ENCODE measurements at regions not wholly inside any gene's neighbourhood (a gene's known extent, or its start where the extent isn't known, plus 50 kb on each side); places are given as distances from the start of the nearest gene placed in this dataset.
"Not testable (repeated sequence)": the region's sequence is repeated elsewhere in the genome, so short reads cannot be mapped to it uniquely, and the experiment has no call there.

- TF ChIP-seq CTCF (conservative IDR thresholded peaks at IDR 0.05): no peak
- Histone ChIP-seq H3K27ac (ENCODE audit: low read depth, low read length) (no peak overlapping the region), H3K27me3 (ENCODE audit: control insufficient read depth, insufficient read depth, low read length, poor library complexity, severe bottlenecking) (no peaks in the 10 kb centered on the region), H3K36me3 (ENCODE audit: control insufficient read depth, insufficient read depth, low read length) (peaks cover 45% of the 10 kb centered on the region), H3K9ac (ENCODE audit: extremely low read depth, low read length, poor library complexity, severe bottlenecking) (no peak overlapping the region), H3K4me1 (ENCODE audit: control insufficient read depth, insufficient read depth, low read length) (peaks cover 2% of the 10 kb centered on the region), H3K9me3 (ENCODE audit: control insufficient read depth, low read length) (peaks cover 18% of the 10 kb centered on the region), H3K4me3 (ENCODE audit: low read length) (no peak overlapping the region)
- peaks cover 37% of the 10 kb centered on the region for H3K36me3 Mint-ChIP-seq (ENCODE audit: low read depth)
- H3K4me1 Mint-ChIP-seq: peaks cover 48% of the 10 kb centered on the region
- no peak for DNase-seq
- peaks cover 14% of the 10 kb centered on the region for H3K9me3 Mint-ChIP-seq
- no peaks in the 10 kb centered on the region for H3K27me3 Mint-ChIP-seq (ENCODE audit: insufficient read depth)
- 91 to 100% methylated on average over 1 to 2 of the region's 2 CpGs for whole genome bisulfite sequencing, 2 experiments (ENCODE audit: insufficient coverage in 1 of 2, insufficient read length in 1 of 2)
- H3K4me3 Mint-ChIP-seq: no peak overlapping the region
- H3K27ac Mint-ChIP-seq: no peak overlapping the region
These were observed 279.2 kb downstream of the SOX4 start for GRCh38 chr6:21872749-21873148.

- no peak overlapping the region for H3K27ac ChIP-seq (ENCODE audit: low read depth, low read length)
- no peaks in the 10 kb centered on the region for H3K27me3 ChIP-seq (ENCODE audit: control insufficient read depth, insufficient read depth, low read length, poor library complexity, severe bottlenecking)
- no peak overlapping the region for H3K4me3 Mint-ChIP-seq
- H3K27ac Mint-ChIP-seq: peak overlapping the region; percentile 69
- no peak for TF ChIP-seq CTCF (conservative IDR thresholded peaks at IDR 0.05)
- H3K4me1 ChIP-seq (ENCODE audit: control insufficient read depth, insufficient read depth, low read length): peaks cover 2% of the 10 kb centered on the region
- no peak overlapping the region for H3K4me3 ChIP-seq (ENCODE audit: low read length)
- H3K36me3 ChIP-seq (ENCODE audit: control insufficient read depth, insufficient read depth, low read length): peaks cover 49% of the 10 kb centered on the region
- peaks cover 41% of the 10 kb centered on the region for H3K36me3 Mint-ChIP-seq (ENCODE audit: low read depth)
- no peaks in the 10 kb centered on the region for H3K27me3 Mint-ChIP-seq (ENCODE audit: insufficient read depth)
- H3K9me3 Mint-ChIP-seq: peaks cover 21% of the 10 kb centered on the region
- no peak overlapping the region for H3K9ac ChIP-seq (ENCODE audit: extremely low read depth, low read length, poor library complexity, severe bottlenecking)
- H3K9me3 ChIP-seq (ENCODE audit: control insufficient read depth, low read length): peaks cover 26% of the 10 kb centered on the region
- H3K4me1 Mint-ChIP-seq: peaks cover 40% of the 10 kb centered on the region
- no peak for DNase-seq
- WGBS, 2 experiments (ENCODE audit: insufficient coverage in 1 of 2, insufficient read length in 1 of 2): 94 to 95% methylated on average over 8 to 10 of the region's 10 CpGs
These were observed 280.0 kb downstream of the SOX4 start for GRCh38 chr6:21873562-21873961.

GRCh38 chr6:21874372-21874771 lies 280.8 kb downstream of the SOX4 start:
- H3K4me3 ChIP-seq (ENCODE audit: low read length): no peak overlapping the region
- H3K27ac ChIP-seq (ENCODE audit: low read depth, low read length): no peak overlapping the region
- H3K9me3 Mint-ChIP-seq: peaks cover 24% of the 10 kb centered on the region
- H3K36me3 ChIP-seq (ENCODE audit: control insufficient read depth, insufficient read depth, low read length): peaks cover 51% of the 10 kb centered on the region
- no peak overlapping the region for H3K9ac ChIP-seq (ENCODE audit: extremely low read depth, low read length, poor library complexity, severe bottlenecking)
- H3K27ac Mint-ChIP-seq: peak overlapping the region; percentile 69
- H3K4me1 Mint-ChIP-seq: peaks cover 38% of the 10 kb centered on the region
- WGBS, 2 experiments (ENCODE audit: insufficient coverage in 1 of 2, insufficient read length in 1 of 2): 90% methylated on average over 5 of the region's 5 CpGs; no CpG with 5 or more reads in 1 of the 2 experiments
- no peak for TF ChIP-seq CTCF (conservative IDR thresholded peaks at IDR 0.05)
- peak; percentile 50 for DNase-seq
- peaks cover 2% of the 10 kb centered on the region for H3K4me1 ChIP-seq (ENCODE audit: control insufficient read depth, insufficient read depth, low read length)
- peaks cover 47% of the 10 kb centered on the region for H3K36me3 Mint-ChIP-seq (ENCODE audit: low read depth)
- H3K27me3 Mint-ChIP-seq (ENCODE audit: insufficient read depth): no peaks in the 10 kb centered on the region
- no peaks in the 10 kb centered on the region for H3K27me3 ChIP-seq (ENCODE audit: control insufficient read depth, insufficient read depth, low read length, poor library complexity, severe bottlenecking)
- no peak overlapping the region for H3K4me3 Mint-ChIP-seq
- peaks cover 26% of the 10 kb centered on the region for H3K9me3 ChIP-seq (ENCODE audit: control insufficient read depth, low read length)

GRCh38 chr6:21877037-21877436 lies 283.5 kb downstream of the SOX4 start:
- Histone ChIP-seq H3K36me3 (ENCODE audit: control insufficient read depth, insufficient read depth, low read length) (peaks cover 53% of the 10 kb centered on the region), H3K4me3 (ENCODE audit: low read length) (peak overlapping the region; percentile 32), H3K9me3 (ENCODE audit: control insufficient read depth, low read length) (peaks cover 26% of the 10 kb centered on the region)
- not testable (repeated sequence) for H3K27ac Mint-ChIP-seq; H3K4me1 ChIP-seq (ENCODE audit: control insufficient read depth, insufficient read depth, low read length); H3K27me3 Mint-ChIP-seq (ENCODE audit: insufficient read depth); H3K9ac ChIP-seq (ENCODE audit: extremely low read depth, low read length, poor library complexity, severe bottlenecking); H3K27ac ChIP-seq (ENCODE audit: low read depth, low read length); H3K27me3 ChIP-seq (ENCODE audit: control insufficient read depth, insufficient read depth, low read length, poor library complexity, severe bottlenecking); DNase-seq; H3K4me3 Mint-ChIP-seq
- H3K4me1 Mint-ChIP-seq: peaks cover 28% of the 10 kb centered on the region
- WGBS, 2 experiments (ENCODE audit: insufficient coverage in 1 of 2, insufficient read length in 1 of 2): 89 to 100% methylated on average over 1 to 4 of the region's 4 CpGs
- H3K9me3 Mint-ChIP-seq: peaks cover 30% of the 10 kb centered on the region
- H3K36me3 Mint-ChIP-seq (ENCODE audit: low read depth): peaks cover 66% of the 10 kb centered on the region

- not testable (repeated sequence) for H3K4me3 ChIP-seq (ENCODE audit: low read length); H3K27me3 ChIP-seq (ENCODE audit: control insufficient read depth, insufficient read depth, low read length, poor library complexity, severe bottlenecking); DNase-seq; H3K27ac Mint-ChIP-seq; H3K27ac ChIP-seq (ENCODE audit: low read depth, low read length); H3K27me3 Mint-ChIP-seq (ENCODE audit: insufficient read depth); H3K9ac ChIP-seq (ENCODE audit: extremely low read depth, low read length, poor library complexity, severe bottlenecking); H3K4me3 Mint-ChIP-seq; H3K4me1 ChIP-seq (ENCODE audit: control insufficient read depth, insufficient read depth, low read length)
- peaks cover 34% of the 10 kb centered on the region for H3K4me1 Mint-ChIP-seq
- H3K36me3 ChIP-seq (ENCODE audit: control insufficient read depth, insufficient read depth, low read length): peaks cover 44% of the 10 kb centered on the region
- H3K9me3 ChIP-seq (ENCODE audit: control insufficient read depth, low read length): peaks cover 26% of the 10 kb centered on the region
- 96% methylated on average over 2 of the region's 2 CpGs; no CpG with 5 or more reads in 1 of the 2 experiments for WGBS, 2 experiments (ENCODE audit: insufficient coverage in 1 of 2, insufficient read length in 1 of 2)
- peaks cover 26% of the 10 kb centered on the region for H3K9me3 Mint-ChIP-seq
- peaks cover 61% of the 10 kb centered on the region for H3K36me3 Mint-ChIP-seq (ENCODE audit: low read depth)
These were observed 286.7 kb downstream of the SOX4 start for GRCh38 chr6:21880249-21880648.

Data from endodermal cell (in vitro differentiated cells).